ENCODE measurements at regions not wholly inside any gene's neighbourhood (a gene's known extent, or its start where the extent isn't known, plus 50 kb on each side); places are given as distances from the start of the nearest gene placed in this dataset.
"Not testable (repeated sequence)": the region's sequence is repeated elsewhere in the genome, so short reads cannot be mapped to it uniquely, and the experiment has no call there.

GRCh38 chr10:44569193-44570091, 184.5 kb upstream of the CXCL12 start:
- DNase-seq, result no peak

GRCh38 chr10:44571701-44572100, 186.8 kb upstream of the CXCL12 start:
- no peak for DNase-seq

DNA sequence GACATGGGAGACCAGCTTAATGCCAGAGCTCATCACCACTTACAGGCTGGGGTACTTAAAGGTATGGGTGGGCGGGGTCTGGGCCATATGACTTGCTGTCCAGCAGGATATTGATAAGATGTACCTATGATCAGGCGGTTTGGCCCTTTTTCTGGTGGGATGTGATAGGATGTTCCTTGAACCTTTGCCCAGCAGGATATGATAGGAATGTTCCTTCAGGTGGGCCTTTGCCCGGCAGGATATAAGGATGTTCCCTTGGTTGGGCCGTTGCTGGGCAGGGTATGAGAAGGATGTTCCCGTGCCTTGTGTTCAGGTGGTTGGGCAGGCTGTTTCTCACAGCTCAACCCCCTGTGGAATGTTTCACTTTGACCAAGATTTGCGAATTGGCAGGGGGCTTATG, 187.2 kb upstream of the CXCL12 start:
- no peak for DNase-seq

- no peak for DNase-seq
Observed at GRCh38 chr10:44573821-44574220, 188.9 kb upstream of the CXCL12 start.

DNA sequence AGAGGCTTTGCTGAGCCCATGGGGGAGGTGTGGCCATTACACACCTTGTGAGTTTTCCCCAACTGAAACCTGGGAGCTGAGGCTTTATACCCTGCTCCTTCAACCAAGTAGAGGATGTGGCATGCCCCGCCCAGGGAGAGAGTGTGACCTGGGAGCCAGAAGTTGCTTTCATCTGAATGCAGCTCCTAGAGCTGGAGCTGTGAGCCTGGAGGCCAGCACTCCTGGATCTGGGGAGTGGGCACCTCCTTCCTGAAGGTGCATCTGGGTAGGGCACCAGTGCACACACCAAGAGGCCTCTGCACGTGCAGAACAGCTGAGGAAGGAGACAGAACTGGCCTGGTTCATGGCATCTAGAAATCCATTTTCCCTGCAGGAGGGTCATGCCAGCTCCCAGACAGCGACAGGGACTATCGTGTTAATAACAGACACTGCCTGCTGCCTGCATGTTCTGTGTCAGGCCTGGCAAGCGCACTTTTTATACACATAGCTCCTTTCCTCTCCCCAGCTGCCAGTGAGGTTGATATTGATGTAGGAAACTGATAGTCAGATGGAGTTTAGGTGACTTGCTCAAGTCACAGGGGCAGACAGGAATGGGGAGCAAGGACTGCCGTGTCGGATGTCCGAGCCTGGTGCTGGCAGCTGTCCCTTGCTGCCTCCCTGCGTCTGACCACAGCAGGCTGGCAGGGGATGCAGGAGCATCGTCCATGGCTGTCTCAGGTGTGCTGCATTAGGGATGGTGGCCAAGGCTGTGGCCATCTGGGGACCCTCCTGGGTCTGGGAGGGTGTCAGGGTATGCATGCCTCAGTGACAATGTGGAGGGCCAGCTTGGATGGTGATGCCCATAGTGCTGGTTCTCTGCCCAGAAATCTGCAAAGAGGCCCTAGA, 189.9 kb upstream of the CXCL12 start:
- DNase-seq, result no peak

DNA sequence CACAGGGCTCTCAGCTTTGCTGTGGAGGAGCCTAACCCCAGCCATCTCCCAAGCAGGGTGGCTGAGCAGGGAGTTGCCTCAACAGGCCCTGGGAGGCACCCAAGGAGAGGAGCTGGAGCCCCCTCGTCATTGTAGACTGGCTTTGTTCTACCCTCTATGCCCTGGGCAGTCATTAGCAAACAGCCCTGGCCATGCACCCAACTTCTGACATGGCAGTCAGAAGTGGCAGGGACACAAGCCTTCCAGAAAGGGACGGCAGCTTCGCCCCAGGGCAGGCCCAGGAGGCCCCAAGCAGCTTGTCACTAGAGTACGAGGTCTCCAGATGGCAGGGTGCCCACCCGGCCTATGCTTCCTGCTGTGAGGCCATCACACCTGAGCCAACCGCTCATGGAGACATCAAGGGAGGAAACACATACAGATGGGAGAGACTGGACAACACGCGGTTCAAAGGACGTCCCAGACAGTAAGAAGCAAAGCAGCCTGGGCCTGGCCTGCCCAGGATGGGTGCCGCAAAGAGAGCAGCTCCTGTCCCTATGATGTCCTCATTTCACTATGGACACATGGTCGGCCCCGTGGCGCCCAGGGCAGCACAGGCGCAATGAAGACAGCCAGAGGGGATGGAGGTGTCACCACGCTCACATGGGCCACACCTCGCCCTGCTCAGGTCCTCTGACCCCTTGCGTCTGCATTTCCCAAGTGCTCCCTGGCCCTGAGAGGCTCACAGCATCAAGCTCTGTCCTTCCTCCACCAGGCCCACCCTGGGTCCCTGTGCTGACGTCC, 190.9 kb upstream of the CXCL12 start:
- DNase-seq, result no peak

GRCh38 chr10:44576702-44577191, 191.8 kb upstream of the CXCL12 start:
- DNase-seq, result no peak

DNA sequence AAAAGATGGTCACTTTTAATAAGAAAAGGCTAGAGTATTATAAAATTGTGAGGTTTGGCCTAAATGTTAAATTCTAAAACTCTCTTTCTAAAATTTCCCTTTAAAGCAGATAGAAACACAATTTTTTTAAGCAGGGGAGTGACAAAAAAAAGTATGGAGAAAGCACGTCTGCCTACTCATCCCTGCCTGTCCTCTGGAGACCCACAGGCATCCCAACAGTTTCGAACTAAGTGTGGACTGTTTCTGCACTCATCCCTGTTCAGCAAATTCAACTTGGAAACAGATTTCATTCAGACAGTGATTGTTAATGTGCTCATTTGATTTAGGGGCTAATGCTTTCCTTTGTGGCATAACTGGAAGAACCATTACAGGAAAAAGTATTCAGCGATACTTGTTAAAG, 192.6 kb upstream of the CXCL12 start:
- no peak for DNase-seq

DNA sequence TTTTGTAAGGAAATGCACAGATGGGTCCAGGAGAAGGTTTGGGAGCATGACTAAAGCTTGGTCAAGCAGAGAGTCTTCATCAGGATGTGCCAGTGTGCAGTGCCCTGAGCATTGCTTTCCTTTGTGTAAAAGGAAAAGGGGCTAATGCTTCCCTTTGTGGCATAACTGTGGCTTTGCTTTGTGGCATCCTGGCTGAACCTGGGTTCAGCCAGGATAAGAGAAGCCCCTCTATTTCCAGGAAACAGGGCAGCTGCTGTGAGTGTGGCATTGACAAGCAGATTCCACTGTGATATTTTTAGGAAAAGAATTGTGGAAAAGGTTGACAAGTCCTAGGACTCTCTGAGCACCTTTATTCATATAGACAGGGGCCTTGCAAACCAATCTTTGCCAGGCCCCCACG, 193.4 kb upstream of the CXCL12 start:
- DNase-seq, result no peak

- DNase-seq, result not testable (repeated sequence)
Observed at GRCh38 chr10:44578963-44579362, 194.1 kb upstream of the CXCL12 start.

GRCh38 chr10:44581996-44582395, 197.1 kb upstream of the CXCL12 start:
- DNase-seq, result no peak

- no peak for DNase-seq
Observed at GRCh38 chr10:44587488-44588318, 202.8 kb upstream of the CXCL12 start.

GRCh38 chr10:44589181-44589943, 204.5 kb upstream of the CXCL12 start:
- DNase-seq, result peak; percentile 0

- no peak for DNase-seq
Observed at GRCh38 chr10:44589944-44590449, 205.1 kb upstream of the CXCL12 start.

DNA sequence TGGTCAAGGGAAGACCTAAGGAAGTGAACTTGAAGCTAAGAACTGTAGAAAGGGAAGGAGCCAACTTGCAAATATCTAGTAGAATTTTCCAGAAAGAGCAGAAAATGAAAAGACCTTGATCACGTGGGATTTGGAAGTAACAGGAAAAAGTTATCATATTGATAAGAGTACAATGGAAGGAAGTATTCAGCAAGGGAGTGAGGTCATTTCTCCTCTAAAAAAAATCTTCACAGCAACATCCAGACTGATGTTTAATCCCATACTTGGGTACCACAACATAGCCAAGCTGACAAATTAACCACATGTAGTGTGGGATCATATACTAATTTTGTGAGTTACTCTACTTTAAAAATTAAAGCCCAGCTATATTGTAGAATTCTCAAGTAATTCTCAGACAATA, 207.0 kb upstream of the CXCL12 start:
- no peak for DNase-seq

DNA sequence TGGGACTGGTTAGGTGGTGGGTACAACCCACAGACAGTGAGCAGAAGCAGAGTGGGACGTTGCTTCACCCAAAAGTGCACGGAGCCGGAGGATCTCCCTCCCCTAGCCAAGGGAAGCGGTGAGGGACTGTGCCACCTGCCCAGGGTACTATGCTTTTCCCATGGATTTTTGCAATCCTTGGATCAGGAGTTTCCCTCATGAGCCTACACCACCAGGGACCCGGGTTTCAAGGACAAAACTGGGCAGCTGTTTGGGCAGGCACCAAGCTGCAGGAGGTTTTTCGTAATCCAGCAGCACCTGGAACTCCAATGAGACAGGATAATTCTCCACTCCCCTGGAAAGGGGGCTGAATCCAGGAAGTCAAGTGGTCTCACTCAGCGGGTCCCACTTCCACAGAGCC, 209.1 kb upstream of the CXCL12 start:
- DNase-seq, result no peak

DNA sequence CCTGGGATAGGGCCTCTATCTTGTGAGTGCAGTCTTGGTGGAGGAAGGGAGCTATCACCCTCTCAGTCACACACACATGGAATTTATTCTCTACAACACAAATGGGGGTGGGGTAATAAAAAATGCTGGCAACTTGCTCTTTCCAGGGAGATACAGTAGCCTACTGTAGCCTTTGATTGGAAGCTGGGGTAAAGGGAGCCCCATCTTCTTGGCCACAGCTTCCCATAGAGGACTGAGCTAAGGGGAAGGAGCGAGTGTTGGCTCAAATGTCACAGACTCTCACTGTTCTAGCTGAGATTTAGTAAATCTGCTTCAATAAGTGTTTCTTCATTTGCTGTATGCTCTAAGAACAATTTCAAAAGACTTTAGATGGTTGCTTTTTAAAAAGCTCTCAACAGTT, 222.2 kb upstream of the CXCL12 start:
- DNase-seq, result no peak

DNA sequence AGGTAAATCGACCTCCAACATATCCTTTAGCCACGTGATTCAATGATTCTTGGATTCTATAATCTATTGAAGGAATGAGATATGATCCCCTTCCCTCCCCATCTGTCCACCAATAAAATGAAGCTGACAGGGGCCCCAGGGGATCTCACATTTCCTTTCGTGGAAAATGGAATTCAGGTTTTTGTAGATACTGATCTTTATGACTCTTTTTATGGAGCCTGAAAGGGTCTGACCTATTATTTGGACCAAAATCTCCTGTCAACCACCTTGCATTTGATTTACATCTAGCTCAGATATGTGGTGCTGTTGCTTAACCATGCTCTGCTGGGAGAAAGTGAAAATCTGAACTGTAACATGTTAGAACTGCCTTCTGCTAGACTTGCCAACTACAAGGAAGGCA, 234.0 kb upstream of the CXCL12 start:
- no peak for DNase-seq

- DNase-seq, result no peak
Observed at GRCh38 chr10:44619521-44619920, 234.6 kb upstream of the CXCL12 start.

- DNase-seq, result no peak
Observed at GRCh38 chr10:44619975-44620374, 235.1 kb upstream of the CXCL12 start.

Data from NCI-H82 (cell line).